Neural cell (in vitro differentiated cells): ENCODE measurements at regions not wholly inside any gene's neighbourhood (a gene's known extent, or its start where the extent isn't known, plus 50 kb on each side); places are given as distances from the start of the nearest gene placed in this dataset.

Source experiments
- H2AFZ ChIP-seq: fragments of 200-600, 300-800 bp; sonication (generic), shearing (Covaris generic); 2 replicates; pipeline ENCODE4 v1.6.0; 2014; ENCODE audit warnings: low read depth, mild to moderate bottlenecking, antibody characterized with exemption, low read length, moderate library complexity
- H3F3A ChIP-seq: fragments of 200-600 bp; shearing (Covaris generic); 2 replicates; pipeline ENCODE4 v1.6.1; 2016; ENCODE audit warnings: mild to moderate bottlenecking, moderate library complexity, mixed read lengths, antibody characterized with exemption, low read length; ENCODE audit not compliant: insufficient read depth, poor library complexity, severe bottlenecking
- H3K27ac ChIP-seq: fragments of 200-600, 300-800 bp; sonication (generic), shearing (Covaris generic); 2 replicates; pipeline ENCODE4 v1.5.1; 2014; ENCODE audit warnings: mild to moderate bottlenecking, low read length, moderate library complexity
- H3K27me3 ChIP-seq: fragments of 300-800, 200-600 bp; sonication (generic), shearing (Covaris generic); 2 replicates; pipeline ENCODE4 v1.6.0; 2014; ENCODE audit warnings: mild to moderate bottlenecking, low read depth, low read length, moderate library complexity; ENCODE audit not compliant: insufficient read depth
- H3K36me3 ChIP-seq: fragments of 300-800, 200-600 bp; sonication (generic), shearing (Covaris generic); 2 replicates; pipeline ENCODE4 v1.5.1; 2014; ENCODE audit warnings: mild to moderate bottlenecking, antibody characterized with exemption, low read length, moderate library complexity; ENCODE audit not compliant: insufficient read depth
- H3K4me2 ChIP-seq: fragments of 300-800, 200-600 bp; sonication (generic), shearing (Covaris generic); 2 replicates; pipeline ENCODE4 v1.6.0; 2014; ENCODE audit warnings: mild to moderate bottlenecking, low read length
- H3K4me3 ChIP-seq: fragments of 300-800, 200-600 bp; sonication (generic), shearing (Covaris generic); 2 replicates; pipeline ENCODE4 v1.5.1; 2014; ENCODE audit warnings: mild to moderate bottlenecking, low read length, moderate library complexity
- H3K79me2 ChIP-seq: fragments of 200-600 bp; shearing (Covaris generic); replicated peaks from 2 replicates; pipeline ENCODE4 v1.6.0; 2014; ENCODE audit warnings: mild to moderate bottlenecking, low read length, moderate library complexity; ENCODE audit not compliant: insufficient read depth
- H3K9ac ChIP-seq: fragments of 300-800, 200-600 bp; sonication (generic), shearing (Covaris generic); 2 replicates; pipeline ENCODE4 v1.6.1; 2016; ENCODE audit warnings: mild to moderate bottlenecking, low read length, mixed read lengths
- H3K9me2 ChIP-seq: fragments of 200-600 bp; shearing (Covaris generic); 2 replicates; pipeline ENCODE4 v1.6.1; 2016; ENCODE audit warnings: mild to moderate bottlenecking, low read length, mixed read lengths; ENCODE audit not compliant: insufficient read depth
- H3K9me3 ChIP-seq: fragments of 200-600, 300-800 bp; sonication (generic), shearing (Covaris generic); 2 replicates; pipeline ENCODE4 v1.6.1; 2016; ENCODE audit warnings: mild to moderate bottlenecking, mixed run types, low read length, moderate library complexity, mixed read lengths
- H4K20me1 ChIP-seq: fragments of 200-600 bp; shearing (Covaris generic); 2 replicates; pipeline ENCODE4 v1.6.1; 2016; ENCODE audit warnings: mild to moderate bottlenecking, mixed run types; ENCODE audit not compliant: insufficient read depth
- CTCF ChIP-seq: fragments of 450-650 bp; IDR thresholded peaks from 2 replicates; pipeline ENCODE4 v1.5.1; 2014; ENCODE audit warnings: antibody characterized with exemption, mild to moderate bottlenecking, moderate library complexity; ENCODE audit not compliant: poor library complexity, severe bottlenecking
- EP300 ChIP-seq: fragments of 450-650 bp; conservative IDR thresholded peaks from 2 replicates; pipeline ENCODE4 v1.6.1; 2014; ENCODE audit warnings: antibody characterized with exemption, mild to moderate bottlenecking, moderate library complexity; ENCODE audit not compliant: poor library complexity, severe bottlenecking
- EZH2 ChIP-seq: fragments of 200-600, 300-800 bp; shearing (Covaris generic), sonication (generic); IDR thresholded peaks from 2 replicates; pipeline ENCODE4 v1.6.1; 2014; ENCODE audit warnings: antibody characterized with exemption, low read length, borderline replicate concordance, mild to moderate bottlenecking; ENCODE audit not compliant: insufficient read depth, poor library complexity, severe bottlenecking
- MXI1 ChIP-seq: fragments of 450-650 bp; conservative IDR thresholded peaks from 2 replicates; pipeline ENCODE4 v1.6.1; 2014; ENCODE audit warnings: antibody characterized with exemption, mild to moderate bottlenecking; ENCODE audit not compliant: poor library complexity, severe bottlenecking
- RAD21 ChIP-seq: fragments of 450-650 bp; conservative IDR thresholded peaks from 2 replicates; pipeline ENCODE4 v1.6.1; 2014; ENCODE audit warnings: antibody characterized with exemption, mild to moderate bottlenecking, moderate library complexity
- REST ChIP-seq: IDR thresholded peaks from 2 replicates; pipeline ENCODE4 v1.6.1; 2012; ENCODE audit warnings: borderline replicate concordance
- SMC3 ChIP-seq: fragments of 450-650 bp; conservative IDR thresholded peaks from 2 replicates; pipeline ENCODE4 v1.6.1; 2014; ENCODE audit warnings: antibody characterized with exemption, mild to moderate bottlenecking, moderate library complexity; ENCODE audit not compliant: poor library complexity
- TAF1 ChIP-seq: IDR thresholded peaks from 2 replicates; pipeline ENCODE4 v1.6.1; 2012; ENCODE audit warnings: low read depth

GRCh38 chr18:76057386-76057785, 437.7 kb downstream of the ZNF516 start:
- Histone ChIP-seq H3K4me3 (no peak overlapping the region), H4K20me1 (no peaks in the 10 kb centered on the region), H3F3A (no peaks in the 10 kb centered on the region), H3K27me3 (no peaks in the 10 kb centered on the region), H3K9me3 (no peaks in the 10 kb centered on the region), H2AFZ (no peak overlapping the region), H3K27ac (no peak overlapping the region), H3K9me2 (no peaks in the 10 kb centered on the region), H3K79me2 (no peaks in the 10 kb centered on the region), H3K9ac (no peak overlapping the region), H3K36me3 (no peaks in the 10 kb centered on the region), H3K4me2 (no peak overlapping the region)
- TF ChIP-seq MXI1 (no peak), RAD21 (no peak), CTCF (no peak), TAF1 (no peak), EP300 (no peak), REST (no peak)

- TF ChIP-seq MXI1: no peak
- TF ChIP-seq EP300: no peak
- no peak for TF ChIP-seq EZH2
- no peak for TF ChIP-seq CTCF
- no peak for TF ChIP-seq RAD21
- no peak for TF ChIP-seq REST
- no peak for TF ChIP-seq SMC3
- no peaks in the 10 kb centered on the region for H3K27me3 ChIP-seq
- H3K9ac ChIP-seq: no peak overlapping the region
- H2AFZ ChIP-seq: no peak overlapping the region
- no peaks in the 10 kb centered on the region for H3F3A ChIP-seq
- no peaks in the 10 kb centered on the region for H3K9me3 ChIP-seq
- no peaks in the 10 kb centered on the region for H3K9me2 ChIP-seq
- H3K4me3 ChIP-seq: no peak overlapping the region
- no peaks in the 10 kb centered on the region for H3K36me3 ChIP-seq
- no peaks in the 10 kb centered on the region for H3K79me2 ChIP-seq
- H3K4me2 ChIP-seq: no peak overlapping the region
- H4K20me1 ChIP-seq: no peaks in the 10 kb centered on the region
- H3K27ac ChIP-seq: no peak overlapping the region
Observed at GRCh38 chr18:76056471-76057110, 438.5 kb downstream of the ZNF516 start.
